ENCODE measurements at regions not wholly inside any gene's neighbourhood (a gene's known extent, or its start where the extent isn't known, plus 50 kb on each side); places are given as distances from the start of the nearest gene placed in this dataset.

DNA sequence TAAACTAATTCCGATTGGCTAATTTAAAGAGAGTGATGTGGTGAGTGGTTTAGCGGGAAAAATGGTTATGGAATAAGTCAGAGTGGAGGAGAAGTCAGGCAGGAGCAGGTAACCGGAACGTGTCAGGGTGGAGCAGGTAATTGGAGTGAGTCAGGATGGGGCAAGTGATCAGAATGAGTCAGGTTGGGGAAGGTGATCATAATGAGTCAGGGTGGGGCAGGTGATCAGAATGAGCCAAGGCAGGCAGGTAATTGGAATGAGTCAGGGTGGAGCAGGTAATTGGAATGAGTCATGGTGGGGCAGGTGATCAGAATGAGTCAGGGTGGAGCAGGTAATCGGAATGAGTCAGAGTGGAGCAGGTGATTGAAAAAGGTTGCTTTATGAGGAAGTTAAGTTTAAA lies 101.4 kb downstream of the TMEM167A start:
- TF ChIP-seq CTCF (IDR thresholded peaks at IDR 0.05), result no peak
- TF ChIP-seq NFYB (CRISPR knock-in tag; conservative IDR thresholded peaks at IDR 0.05; ENCODE audit: low read depth), result no peak
- no peak for TF ChIP-seq JUN (CRISPR knock-in tag; IDR thresholded peaks at IDR 0.05)
- no peak for TF ChIP-seq SMAD3 (CRISPR knock-in tag; IDR thresholded peaks at IDR 0.05; ENCODE audit: borderline replicate concordance)
- no peak for TF ChIP-seq NR2C2 (CRISPR knock-in tag; IDR thresholded peaks at IDR 0.05)
